ENCODE measurements at regions not wholly inside any gene's neighbourhood (a gene's known extent, or its start where the extent isn't known, plus 50 kb on each side); places are given as distances from the start of the nearest gene placed in this dataset.
"Not testable (repeated sequence)": the region's sequence is repeated elsewhere in the genome, so short reads cannot be mapped to it uniquely, and the experiment has no call there.

DNA sequence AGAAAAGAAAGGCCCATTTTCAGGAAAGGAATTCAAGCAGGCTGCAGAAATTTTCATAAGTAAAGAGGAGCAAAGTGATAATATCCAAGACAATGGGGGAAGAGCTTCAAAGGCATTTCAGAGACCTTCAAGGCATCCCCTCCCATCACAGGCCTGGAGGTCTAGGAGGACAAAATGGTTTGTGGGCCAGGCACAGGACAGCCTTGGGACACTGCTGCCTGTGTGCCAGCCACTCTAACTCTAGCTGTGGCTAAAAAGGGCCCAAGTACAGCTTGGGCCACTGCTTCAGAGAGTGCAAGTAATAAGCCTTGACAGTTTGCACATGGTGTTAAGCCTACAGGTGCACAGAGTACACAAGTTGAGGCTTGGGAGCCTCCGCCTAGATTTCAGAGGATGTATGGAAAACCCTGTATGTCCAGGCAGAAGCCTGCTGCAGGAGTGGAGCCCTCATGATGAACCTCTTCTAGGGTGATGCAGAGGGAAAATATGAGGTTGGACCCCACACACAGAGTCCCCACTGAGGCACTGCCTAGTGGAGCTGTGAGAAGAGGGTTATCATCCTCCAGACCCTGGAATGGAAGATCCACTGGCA lies 51.8 kb upstream of the ZSWIM5 start:
- no peak for DNase-seq (ENCODE audit: low spot score)

- DNase-seq (ENCODE audit: low spot score) = no peak
These were observed 52.6 kb upstream of the ZSWIM5 start for GRCh38 chr1:45259053-45259452.

DNA sequence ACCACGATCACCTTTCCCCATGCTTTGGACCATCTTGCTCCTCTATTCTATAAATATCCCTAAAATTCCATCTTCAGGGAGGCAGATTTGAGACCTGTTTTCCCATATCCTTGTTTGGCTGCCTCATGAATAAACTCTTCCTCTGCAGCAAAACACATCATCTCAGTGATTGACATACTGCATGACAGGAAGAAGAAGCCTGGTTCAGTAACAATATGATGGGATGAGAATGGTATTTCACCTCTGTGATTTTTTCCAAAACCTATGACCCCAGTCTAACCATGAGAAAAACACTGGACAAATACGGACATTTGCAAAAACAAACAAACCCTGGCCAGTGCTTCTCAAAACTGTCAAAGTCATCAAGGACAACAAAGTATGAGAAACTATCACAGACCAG lies 53.8 kb upstream of the ZSWIM5 start:
- peak; percentile 8 for DNase-seq (ENCODE audit: low spot score)

DNA sequence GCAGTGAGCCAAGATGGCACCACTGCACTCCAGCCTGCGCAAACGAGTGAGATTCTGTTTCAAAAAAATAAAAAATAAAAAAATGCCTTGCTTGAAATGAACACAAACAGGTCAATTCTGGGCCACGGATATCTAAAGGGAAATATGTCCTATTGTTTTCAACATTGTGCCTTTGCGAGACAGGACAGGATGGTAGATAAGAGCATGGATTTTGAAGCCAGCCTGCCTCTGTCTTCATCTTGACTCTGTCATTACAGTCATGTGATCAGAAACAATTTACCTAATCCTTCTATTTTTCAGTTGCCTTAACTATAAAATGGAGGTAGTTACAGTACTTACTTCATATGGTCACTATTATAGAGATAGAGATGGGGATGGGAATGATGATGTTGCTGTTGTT lies 56.7 kb upstream of the ZSWIM5 start:
- DNase-seq (ENCODE audit: low spot score) = no peak

DNA sequence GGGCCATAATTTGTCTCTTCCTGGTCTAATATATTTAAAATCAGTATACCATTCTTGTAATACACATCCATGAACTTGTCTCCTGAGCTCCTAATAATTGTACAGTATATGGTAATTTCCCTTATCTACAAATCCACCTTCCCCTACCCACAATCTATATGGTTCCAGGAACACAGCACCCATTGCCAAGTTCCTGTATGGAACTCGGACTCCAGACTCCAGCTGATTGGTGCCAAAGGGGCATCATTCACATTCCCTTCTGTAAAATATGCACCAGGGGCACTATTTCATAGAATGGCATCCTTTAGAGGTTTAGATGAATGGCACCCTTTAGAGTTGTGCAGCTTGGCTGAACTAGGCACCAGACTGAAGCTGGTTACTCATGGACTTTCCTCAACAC lies 58.8 kb upstream of the ZSWIM5 start:
- DNase-seq (ENCODE audit: low spot score) = no peak

GRCh38 chr1:45266151-45266801 lies 59.9 kb upstream of the ZSWIM5 start:
- DNase-seq (ENCODE audit: low spot score) = no peak

- DNase-seq (ENCODE audit: low spot score) = not testable (repeated sequence)
These were observed 58.4 kb upstream of the HPDL start for GRCh38 chr1:45268310-45268709.

DNA sequence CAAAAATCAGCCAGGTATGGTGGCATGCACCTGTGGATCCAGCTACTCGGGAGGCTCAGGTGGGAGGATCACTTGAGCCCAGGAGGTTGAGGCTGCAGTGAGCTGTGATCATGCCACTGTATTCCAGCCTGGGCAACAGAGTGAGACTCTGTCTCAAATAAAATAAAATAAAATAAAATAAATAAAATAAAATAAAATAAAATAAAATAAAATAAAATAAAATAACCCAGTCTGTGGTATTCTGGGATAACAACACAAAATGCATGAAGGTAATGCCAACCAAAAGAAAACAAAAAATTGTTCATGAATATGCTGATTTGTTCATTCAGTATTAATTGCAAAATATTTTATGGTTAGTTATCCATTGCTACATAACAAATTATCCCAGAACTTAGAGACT lies 54.4 kb upstream of the HPDL start:
- DNase-seq (ENCODE audit: low spot score) = not testable (repeated sequence)

DNA sequence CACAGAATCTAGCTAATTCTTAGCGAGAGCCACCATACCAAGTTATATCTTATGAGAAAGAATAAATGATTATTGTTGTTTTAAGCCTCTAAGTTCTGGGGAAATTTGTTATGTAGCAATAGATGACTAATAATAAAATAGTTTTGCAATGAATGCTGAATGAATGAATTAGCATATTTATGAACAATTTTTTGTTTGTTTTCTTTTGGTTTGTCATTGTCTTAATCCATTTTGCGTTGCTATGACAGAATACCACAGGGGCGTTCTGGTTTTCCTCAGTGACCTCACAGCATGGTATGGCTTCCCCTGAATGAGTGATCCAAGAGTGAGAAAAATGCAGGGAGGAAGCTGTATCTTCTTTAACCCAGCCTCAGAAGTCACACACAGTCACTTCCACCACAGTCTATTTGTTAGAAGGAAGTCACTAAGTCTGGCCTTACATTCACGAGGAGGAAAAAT lies 53.8 kb upstream of the HPDL start:
- no peak for DNase-seq (ENCODE audit: low spot score)

DNA sequence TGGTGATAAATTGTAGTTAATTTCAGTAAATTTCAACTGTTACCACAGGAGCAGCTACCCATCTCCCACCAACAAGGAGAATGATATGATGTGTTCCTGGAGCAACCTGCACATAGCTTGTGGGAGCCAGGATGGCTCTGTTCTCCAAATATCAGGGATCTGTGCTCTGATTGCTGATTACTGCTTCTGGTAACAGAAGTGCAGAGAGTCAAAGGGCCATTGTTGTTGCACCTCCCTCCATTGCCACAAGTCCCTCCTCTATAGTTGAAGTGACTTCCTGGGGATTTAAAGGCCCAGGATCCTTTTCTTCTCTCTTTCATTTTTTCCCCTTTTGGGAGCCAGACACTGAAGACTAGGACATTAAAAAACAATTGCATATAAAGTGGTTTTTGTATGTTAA lies 51.6 kb upstream of the HPDL start:
- DNase-seq (ENCODE audit: low spot score) = peak; percentile 56
